GM23248 (cell line): ENCODE measurements at regions not wholly inside any gene's neighbourhood (a gene's known extent, or its start where the extent isn't known, plus 50 kb on each side); places are given as distances from the start of the nearest gene placed in this dataset.

Experiments
- DNase-seq: peaks from one replicate; pipeline ENCODE4 v3.0.0-alpha.2; 2015
- H2AFZ ChIP-seq: fragments of 200-600 bp; sonication (generic); 2 replicates; pipeline ENCODE4 v1.6.1; 2016; ENCODE audit warnings: antibody characterized with exemption
- H3F3A ChIP-seq: fragments of 200-600 bp; sonication (generic); 2 replicates; pipeline ENCODE4 v1.6.1; 2016; ENCODE audit warnings: mild to moderate bottlenecking, antibody characterized with exemption, mixed run types; ENCODE audit not compliant: insufficient read depth
- H3K27ac ChIP-seq: fragments of 200-600 bp; sonication (generic); 2 replicates; pipeline ENCODE4 v1.5.1; 2016; ENCODE audit warnings: mild to moderate bottlenecking
- H3K27me3 ChIP-seq: fragments of 200-600 bp; sonication (generic); replicated peaks from 2 replicates; pipeline ENCODE4 v1.6.1; 2016; ENCODE audit warnings: mild to moderate bottlenecking; ENCODE audit not compliant: insufficient read depth
- H3K36me3 ChIP-seq: fragments of 200-600 bp; sonication (generic); 2 replicates; pipeline ENCODE4 v1.6.1; 2016; ENCODE audit warnings: low read depth, mild to moderate bottlenecking
- H3K4me1 ChIP-seq: fragments of 200-600 bp; sonication (generic); 2 replicates; pipeline ENCODE4 v1.6.1; 2016; ENCODE audit warnings: mild to moderate bottlenecking; ENCODE audit not compliant: insufficient read depth
- H3K4me2 ChIP-seq: fragments of 200-600 bp; sonication (generic); one replicate; pipeline ENCODE4 v1.6.1; 2016; ENCODE audit warnings: mild to moderate bottlenecking; ENCODE audit not compliant: unreplicated experiment
- H3K4me3 ChIP-seq: fragments of 200-600 bp; sonication (generic); 2 replicates; pipeline ENCODE4 v1.5.1; 2016; ENCODE audit warnings: mild to moderate bottlenecking
- H3K79me2 ChIP-seq: fragments of 200-600 bp; sonication (generic); 2 replicates; pipeline ENCODE4 v1.6.1; 2016; ENCODE audit warnings: mild to moderate bottlenecking; ENCODE audit not compliant: insufficient read depth
- H3K9ac ChIP-seq: fragments of 200-600 bp; sonication (generic); 2 replicates; pipeline ENCODE4 v1.6.1; 2016; ENCODE audit warnings: mild to moderate bottlenecking
- H3K9me2 ChIP-seq: fragments of 200-600 bp; sonication (generic); 2 replicates; pipeline ENCODE4 v1.6.1; 2016; ENCODE audit warnings: mixed run types, mild to moderate bottlenecking, moderate library complexity; ENCODE audit not compliant: insufficient read depth
- H3K9me3 ChIP-seq: fragments of 200-600 bp; sonication (generic); one replicate; pipeline ENCODE4 v1.6.1; 2017; ENCODE audit warnings: low read depth
- H4K20me1 ChIP-seq: fragments of 200-600 bp; sonication (generic); 2 replicates; pipeline ENCODE4 v1.6.0; 2016; ENCODE audit not compliant: insufficient read depth
- EZH2 ChIP-seq: fragments of 200-600 bp; sonication (generic); IDR thresholded peaks from 2 replicates; pipeline ENCODE4 v1.6.1; 2018; ENCODE audit warnings: antibody characterized with exemption, mild to moderate bottlenecking; ENCODE audit not compliant: insufficient read depth, poor library complexity, severe bottlenecking
- EZH2phosphoT487 ChIP-seq: fragments of 200-600 bp; sonication (generic); IDR thresholded peaks from 2 replicates; pipeline ENCODE4 v1.6.1; 2018; ENCODE audit warnings: antibody characterized with exemption, moderate library complexity, mild to moderate bottlenecking, low read depth; ENCODE audit not compliant: insufficient read depth
- WGBS, 2 experiments: methylation state at CpG; one replicate each; pipeline ENCODE4 v1.1.6; 2015 to 2017; ENCODE audit warnings: low lambda C conversion rate in 2 of 2, low coverage in 1 of 2; ENCODE audit errors: missing lambda C conversion rate in 2 of 2; 5-methylcytosine and 5-hydroxymethylcytosine counted together
- in situ Hi-C: fragments of 300-500 bp; cut with MboI; formaldehyde crosslinking; loops from 2 replicates; pipeline ENCODE4 v1.15.0; 2020

GRCh38 chr2:161039071-161039470 is 121.2 kb upstream of the TANK start:
- Histone ChIP-seq H3K4me3 (no peak overlapping the region), H3K79me2 (no peaks in the 10 kb centered on the region), H3F3A (no peaks in the 10 kb centered on the region), H3K9ac (no peak overlapping the region), H2AFZ (no peak overlapping the region), H3K9me2 (no peaks in the 10 kb centered on the region), H3K4me1 (peaks cover 2% of the 10 kb centered on the region), H3K27ac (no peak overlapping the region), H3K36me3 (no peaks in the 10 kb centered on the region), H3K9me3 (no peaks in the 10 kb centered on the region), H3K27me3 (no peaks in the 10 kb centered on the region), H4K20me1 (no peaks in the 10 kb centered on the region), H3K4me2 (no peak overlapping the region)
- 82 to 87% methylated on average over 5 of the region's 5 CpGs for WGBS, 2 experiments
- DNase-seq: no peak
- in situ Hi-C loops: no loop called here
- TF ChIP-seq EZH2phosphoT487: no peak
- no peak for TF ChIP-seq EZH2

- no peak overlapping the region for H2AFZ ChIP-seq
These were observed 118.9 kb upstream of the TANK start for GRCh38 chr2:161041356-161041755.

GRCh38 chr2:161042990-161043625 is 117.1 kb upstream of the TANK start:
- H2AFZ ChIP-seq: no peak overlapping the region
- H3K27ac ChIP-seq: no peak overlapping the region
- no peaks in the 10 kb centered on the region for H3K79me2 ChIP-seq
- H3K4me3 ChIP-seq: no peak overlapping the region
- WGBS, 2 experiments: 68 to 74% methylated on average over 2 of the region's 2 CpGs
- no peaks in the 10 kb centered on the region for H4K20me1 ChIP-seq
- no peaks in the 10 kb centered on the region for H3K36me3 ChIP-seq
- in situ Hi-C loops: no loop called here
- H3K9me3 ChIP-seq: no peaks in the 10 kb centered on the region
- peaks cover 22% of the 10 kb centered on the region for H3K4me1 ChIP-seq
- no peaks in the 10 kb centered on the region for H3K9me2 ChIP-seq
- TF ChIP-seq EZH2phosphoT487 (no peak), EZH2 (no peak)
- no peaks in the 10 kb centered on the region for H3F3A ChIP-seq
- no peak overlapping the region for H3K4me2 ChIP-seq
- H3K27me3 ChIP-seq: no peaks in the 10 kb centered on the region
- no peak for DNase-seq
- no peak overlapping the region for H3K9ac ChIP-seq

More at GRCh38 chr2:161041356-161041755, 118.9 kb upstream of the TANK start:
- WGBS, 2 experiments: 71 to 78% methylated on average over 2 of the region's 2 CpGs
- H3K27ac ChIP-seq: no peak overlapping the region
- in situ Hi-C loops: no loop called here
- H3K4me2 ChIP-seq: no peak overlapping the region
- H3K4me3 ChIP-seq: no peak overlapping the region
- H4K20me1 ChIP-seq: no peaks in the 10 kb centered on the region
- H3K27me3 ChIP-seq: no peaks in the 10 kb centered on the region
- no peaks in the 10 kb centered on the region for H3F3A ChIP-seq
- H3K9me3 ChIP-seq: no peaks in the 10 kb centered on the region
- H3K9ac ChIP-seq: no peak overlapping the region
- TF ChIP-seq EZH2 (no peak), EZH2phosphoT487 (no peak)
- no peaks in the 10 kb centered on the region for H3K36me3 ChIP-seq
- H3K79me2 ChIP-seq: no peaks in the 10 kb centered on the region
- DNase-seq: no peak
- peaks cover 22% of the 10 kb centered on the region for H3K4me1 ChIP-seq
- no peaks in the 10 kb centered on the region for H3K9me2 ChIP-seq

- H3K9me2 ChIP-seq: no peaks in the 10 kb centered on the region
- DNase-seq: peak; percentile 63
- in situ Hi-C loops: no loop called here
- H3K79me2 ChIP-seq: no peaks in the 10 kb centered on the region
- H3K9me3 ChIP-seq: no peaks in the 10 kb centered on the region
- WGBS, 2 experiments: 8 to 10% methylated on average over 6 of the region's 6 CpGs
- no peaks in the 10 kb centered on the region for H3F3A ChIP-seq
- TF ChIP-seq EZH2phosphoT487: no peak
- TF ChIP-seq EZH2: no peak
- no peak overlapping the region for H2AFZ ChIP-seq
- H3K27me3 ChIP-seq: no peaks in the 10 kb centered on the region
- H4K20me1 ChIP-seq: no peaks in the 10 kb centered on the region
- no peak overlapping the region for H3K9ac ChIP-seq
- peaks cover 22% of the 10 kb centered on the region for H3K4me1 ChIP-seq
- H3K36me3 ChIP-seq: no peaks in the 10 kb centered on the region
- H3K27ac ChIP-seq: no peak overlapping the region
- H3K4me2 ChIP-seq: peak overlapping the region; percentile 23
- no peak overlapping the region for H3K4me3 ChIP-seq
These were observed 115.9 kb upstream of the TANK start for GRCh38 chr2:161044095-161044865.
